ENCODE measurements at regions not wholly inside any gene's neighbourhood (a gene's known extent, or its start where the extent isn't known, plus 50 kb on each side); places are given as distances from the start of the nearest gene placed in this dataset.

GRCh38 chr5:54619731-54620130, 102.2 kb downstream of the SNX18 start:
- H3K4me2 ChIP-seq, result no peak overlapping the region
- no peaks in the 10 kb centered on the region for H4K20me1 ChIP-seq (ENCODE audit: insufficient read depth)
- no peaks in the 10 kb centered on the region for H3K9me2 ChIP-seq
- H3K4me1 ChIP-seq (ENCODE audit: control insufficient read depth in 1 of 2, insufficient read depth in 2 of 2, low read depth in 1 of 2, low read length in 1 of 2), result no peaks in the 10 kb centered on the region
- CTCF ChIA-PET, result no interaction called here
- no peak overlapping the region for H3K27ac ChIP-seq (ENCODE audit: low read depth in 2 of 2, low read length in 1 of 2)
- H3K4me3 ChIP-seq (ENCODE audit: low read depth in 2 of 2, low read length in 1 of 2), result no peak overlapping the region
- no peaks in the 10 kb centered on the region for H3F3A ChIP-seq (replicated peaks; ENCODE audit: insufficient read depth)
- POLR2A ChIA-PET, result no interaction called here
- H3K9ac ChIP-seq, result no peak overlapping the region
- peaks cover 10% of the 10 kb centered on the region; the same call in 1 of the 2 replicates for H3K27me3 ChIP-seq (ENCODE audit: insufficient read depth)
- no peak overlapping the region for H2AFZ ChIP-seq (ENCODE audit: low read depth)
- H3K79me2 ChIP-seq (ENCODE audit: insufficient read depth), result no peaks in the 10 kb centered on the region
- H3K9me3 ChIP-seq, result no peaks in the 10 kb centered on the region
- no peaks in the 10 kb centered on the region for H3K36me3 ChIP-seq (replicated peaks in 1 of 2; ENCODE audit: control insufficient read depth in 1 of 2, insufficient read depth in 2 of 2, low read length in 1 of 2)
- 62% methylated on average over 2 of the region's 2 CpGs for WGBS (ENCODE audit: low lambda C conversion rate)
- no peak for DNase-seq
- TF ChIP-seq SIN3A (IDR thresholded peaks at IDR 0.05; ENCODE audit: borderline replicate concordance, low read depth, low read length) (no peak), ELF1 (IDR thresholded peaks at IDR 0.05) (no peak), RAD21 (IDR thresholded peaks at IDR 0.05; ENCODE audit: low read length) (no peak), POLR2AphosphoS5 (IDR thresholded peaks at IDR 0.05; ENCODE audit: low read depth, low read length) (no peak), USF2 (IDR thresholded peaks at IDR 0.05; ENCODE audit: borderline replicate concordance, low read depth, low read length) (no peak), GATA2 (CRISPR knock-in tag; IDR thresholded peaks at IDR 0.05) (no peak), FOSL2 (IDR thresholded peaks at IDR 0.05; ENCODE audit: borderline replicate concordance, low read depth) (no peak), ZBTB33 (IDR thresholded peaks at IDR 0.05; ENCODE audit: borderline replicate concordance, low read depth) (no peak), RXRA (IDR thresholded peaks at IDR 0.05; ENCODE audit: borderline replicate concordance, low read depth) (no peak), NFIC (IDR thresholded peaks at IDR 0.05; ENCODE audit: borderline replicate concordance) (no peak), PBX3 (IDR thresholded peaks at IDR 0.05) (no peak), JUND (IDR thresholded peaks at IDR 0.05) (no peak), YY1 (IDR thresholded peaks at IDR 0.05; ENCODE audit: low read depth) (no peak), MEF2A (IDR thresholded peaks at IDR 0.05; ENCODE audit: borderline replicate concordance, low read depth) (no peak), EZH2phosphoT487 (IDR thresholded peaks at IDR 0.05; ENCODE audit: borderline replicate concordance, low read depth) (no peak), EP300 (IDR thresholded peaks at IDR 0.05; ENCODE audit: borderline replicate concordance in 1 of 2, low read depth in 1 of 2, low read length in 1 of 2) (no peak), RCOR1 (IDR thresholded peaks at IDR 0.05; ENCODE audit: low read length) (no peak)

All from SK-N-SH (cell line).